Amygdala (tissue), 56 donors: ENCODE measurements at regions not wholly inside any gene's neighbourhood (a gene's known extent, or its start where the extent isn't known, plus 50 kb on each side); places are given as distances from the start of the nearest gene placed in this dataset.

ENCODE experiments used
- DNase-seq, 56 donors: peaks; one replicate each; lab custom pipeline; 2025; lab: John Stamatoyannopoulos, UW

DNA sequence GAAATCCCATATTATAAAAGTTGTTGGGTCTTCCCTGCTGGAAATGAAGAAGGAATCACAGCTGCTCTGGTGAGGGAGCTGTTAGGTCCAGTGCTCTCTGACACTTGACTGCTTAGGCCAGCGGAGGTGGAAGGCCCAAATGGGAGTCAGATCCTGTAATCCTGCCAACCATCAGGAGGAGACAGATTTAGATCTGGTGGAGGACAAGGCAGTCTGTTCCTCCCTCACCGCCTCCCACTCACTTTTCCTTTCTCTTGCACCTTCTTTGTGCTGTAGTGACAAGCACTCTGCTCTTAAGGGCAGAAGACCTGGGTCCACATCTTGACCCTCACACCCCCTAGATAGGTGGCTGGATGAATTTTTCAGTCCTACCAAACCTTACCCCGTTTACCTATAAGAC is 59.7 kb upstream of the CHST1 start:
- peak in 1 of 56 donors; percentile 6 for DNase-seq

DNA sequence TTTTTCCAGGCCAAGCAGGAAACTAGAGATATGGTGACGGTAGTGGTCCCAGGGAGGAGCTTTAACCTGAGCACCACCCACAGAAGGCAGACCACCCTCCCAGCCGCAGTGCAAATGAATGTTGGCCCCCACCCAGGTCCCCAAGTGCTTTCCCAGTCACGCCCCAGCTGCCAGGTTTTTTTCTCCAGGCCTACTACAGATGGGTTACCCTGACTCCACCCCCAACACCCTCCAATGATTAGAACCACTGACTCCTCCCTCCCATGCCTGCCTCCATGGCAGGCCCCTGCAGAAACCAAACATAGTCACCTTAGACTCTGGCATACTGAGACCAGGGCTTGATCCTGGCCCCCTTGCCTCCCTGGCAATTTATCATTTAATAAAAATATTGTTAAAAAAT is 58.7 kb upstream of the CHST1 start:
- DNase-seq = no peak

DNA sequence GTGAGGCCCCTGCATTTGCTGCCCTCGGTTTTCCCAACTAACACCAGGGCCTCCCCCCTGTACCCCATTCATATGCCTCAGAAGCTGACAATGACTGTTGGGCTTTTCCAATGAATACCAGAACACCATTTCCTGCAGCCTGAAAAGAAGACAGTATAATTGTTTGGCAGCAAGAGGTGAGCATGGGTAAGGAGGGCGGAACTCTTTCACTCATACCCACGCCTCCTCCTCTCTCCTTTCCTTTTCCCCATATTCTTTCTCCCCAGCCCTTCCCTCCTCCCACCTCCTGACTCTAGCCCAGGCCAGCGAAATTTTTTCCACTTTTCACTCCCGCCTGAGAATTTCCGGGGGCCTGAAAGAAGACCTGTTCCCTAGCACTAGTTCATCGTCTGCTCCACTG is 58.0 kb upstream of the CHST1 start:
- no peak for DNase-seq

- no peak for DNase-seq
Observed at GRCh38 chr11:45722144-45722543, 56.7 kb upstream of the CHST1 start.

DNA sequence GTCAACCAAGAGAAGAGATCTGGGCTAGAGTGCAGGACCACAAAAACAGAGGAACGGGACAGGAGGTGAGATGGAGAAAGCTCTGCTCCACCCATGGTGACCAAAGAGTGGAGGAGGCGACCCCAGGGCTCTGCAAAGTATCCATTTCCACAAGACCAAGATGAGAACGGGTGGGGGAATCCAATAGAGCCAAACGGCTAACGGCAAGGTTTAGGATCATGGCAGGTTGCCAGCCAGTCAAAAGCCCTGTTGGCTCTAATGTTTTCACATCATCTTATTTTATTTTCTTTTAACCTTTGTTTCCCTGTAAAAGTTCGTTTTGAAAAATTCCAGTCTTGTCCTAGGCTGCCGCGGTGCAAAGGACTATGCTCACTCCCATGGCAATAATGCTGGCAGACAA is 52.1 kb upstream of the CHST1 start:
- DNase-seq = no peak

DNA sequence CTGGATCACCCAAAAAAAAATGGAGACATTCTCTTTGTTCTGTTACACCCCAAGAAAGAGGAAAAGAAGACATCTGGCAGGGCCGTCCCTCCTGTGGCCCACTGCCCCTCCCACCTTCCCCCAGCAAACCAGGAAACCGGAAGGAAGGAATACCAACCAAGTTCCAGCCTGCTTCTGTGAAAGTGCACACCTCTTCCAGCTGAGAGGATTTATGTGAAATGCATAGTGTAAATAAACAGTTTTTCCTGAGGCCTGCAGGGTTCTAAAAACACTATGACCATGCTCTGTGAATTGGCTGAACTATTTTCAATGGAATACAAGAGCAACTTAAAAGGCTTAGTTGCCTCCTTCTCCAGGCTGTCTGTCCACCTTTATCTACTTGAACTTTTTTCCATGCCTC is 50.0 kb upstream of the CHST1 start:
- DNase-seq = no peak
